Heart left ventricle (tissue), 13 donors: ENCODE measurements at regions not wholly inside any gene's neighbourhood (a gene's known extent, or its start where the extent isn't known, plus 50 kb on each side); places are given as distances from the start of the nearest gene placed in this dataset.

ENCODE experiments used
- CTCF ChIP-seq, 12 donors: fragments of 200-600 bp; sonication (generic) in 4 of 12; IDR thresholded peaks; one replicate each; pipeline versions ENCODE4 v1.5.0 to v1.8.0; 2018 to 2022; ENCODE audit warnings: antibody characterized with exemption in 12 of 12, mild to moderate bottlenecking in 5 of 12
- POLR2A ChIP-seq, 2 donors: fragments of 450-650 bp; IDR thresholded peaks; one replicate each; pipeline ENCODE4 v1.6.1; 2017; ENCODE audit warnings: antibody characterized with exemption in 2 of 2, mild to moderate bottlenecking in 2 of 2, moderate library complexity in 2 of 2
- donor health status: ischemic (EF 13 %, LVEDD 7.1; RV severe dilation, severe dysfunction).
- donor health status: DM: no; HTN: yes; CAD: no.
- donor health status: DM: no; HTN: no; CAD: no.
- donor health status: ischemic (EF 25% LVEDD 6.9; RV normal size, moderate dysfunction).
- donor health status: ischemic (EF 25% LVEDD 5.7; RV mildly dilated, moderate dysfunction).
- donor health status: ischemic (EF 35%, LVEDD 5.7; RV mildly dilated, moderate dysfunction).
- donor health status: nonischemic (EF 11% LVEDD 7.7; RV severe dilation, severe dysfunction).
- donor health status: DM: yes; HTN: yes; CAD: no.
- donor health status: PGD.
- donor health status: ischemic (EF 29% LVEDD 5.4; RV normal size, mild dysfunction).
- donor health status: nonischemic (EF 23%, LVEDD 6.1; RV moderate dilation, normal function).

- TF ChIP-seq CTCF (IDR thresholded peaks at IDR 0.05): no peak
- TF ChIP-seq POLR2A (IDR thresholded peaks at IDR 0.05): no peak
Observed at GRCh38 chr13:73394066-73394465, 335.3 kb downstream of the KLF5 start.
